Progenitor cell of endocrine pancreas (in vitro differentiated cells): ENCODE measurements at regions not wholly inside any gene's neighbourhood (a gene's known extent, or its start where the extent isn't known, plus 50 kb on each side); places are given as distances from the start of the nearest gene placed in this dataset.
"Not testable (repeated sequence)": the region's sequence is repeated elsewhere in the genome, so short reads cannot be mapped to it uniquely, and the experiment has no call there.

Experiments used
- DNase-seq: peaks from one replicate; pipeline ENCODE4 v3.0.0; 2021; ENCODE audit warnings: low spot score; ENCODE audit not compliant: unreplicated experiment
- H3K27ac Mint-ChIP-seq: 2 replicates; pipeline ENCODE4 v1.8.0; 2021; ENCODE audit warnings: mild to moderate bottlenecking, moderate library complexity, mixed read lengths
- H3K27me3 Mint-ChIP-seq: 2 replicates; pipeline ENCODE4 v1.8.0; 2021; ENCODE audit warnings: mixed read lengths
- H3K36me3 Mint-ChIP-seq: 2 replicates; pipeline ENCODE4 v1.8.0; 2022; ENCODE audit warnings: mixed read lengths; ENCODE audit not compliant: insufficient read depth
- H3K4me1 Mint-ChIP-seq: 2 replicates; pipeline ENCODE4 v1.8.0; 2021; ENCODE audit warnings: low read depth, mixed read lengths
- H3K4me3 Mint-ChIP-seq: 2 replicates; pipeline ENCODE4 v1.8.0; 2021; ENCODE audit warnings: low read depth, mild to moderate bottlenecking, moderate library complexity, mixed read lengths
- H3K9me3 Mint-ChIP-seq: 2 replicates; pipeline ENCODE4 v1.8.0; 2021; ENCODE audit warnings: low read depth, mixed read lengths
- CTCF ChIP-seq: fragments of 200-600 bp; sonication (generic); IDR thresholded peaks from one replicate; pipeline ENCODE4 v1.5.0; 2021; ENCODE audit warnings: antibody characterized with exemption, mild to moderate bottlenecking; ENCODE audit not compliant: unreplicated experiment

- Mint-ChIP-seq H3K4me3 (no peak overlapping the region), H3K27me3 (no peaks in the 10 kb centered on the region), H3K4me1 (peaks cover 11% of the 10 kb centered on the region), H3K9me3 (no peaks in the 10 kb centered on the region), H3K27ac (no peak overlapping the region), H3K36me3 (no peaks in the 10 kb centered on the region)
- DNase-seq = no peak
- TF ChIP-seq CTCF = no peak
Measured at GRCh38 chr14:84465880-84466279, 1064.1 kb upstream of the FLRT2 start.

GRCh38 chr14:84468153-84468552, 1061.8 kb upstream of the FLRT2 start:
- Mint-ChIP-seq H3K4me3 (no peak overlapping the region), H3K27me3 (no peaks in the 10 kb centered on the region), H3K9me3 (no peaks in the 10 kb centered on the region), H3K4me1 (peaks cover 11% of the 10 kb centered on the region), H3K27ac (no peak overlapping the region), H3K36me3 (no peaks in the 10 kb centered on the region)
- TF ChIP-seq CTCF = no peak
- no peak for DNase-seq

- no peaks in the 10 kb centered on the region for H3K27me3 Mint-ChIP-seq
- TF ChIP-seq CTCF = no peak
- H3K9me3 Mint-ChIP-seq = no peaks in the 10 kb centered on the region
- H3K4me3 Mint-ChIP-seq = no peak overlapping the region
- no peaks in the 10 kb centered on the region for H3K4me1 Mint-ChIP-seq
- H3K36me3 Mint-ChIP-seq = no peaks in the 10 kb centered on the region
- DNase-seq = no peak
- no peak overlapping the region for H3K27ac Mint-ChIP-seq
Measured at GRCh38 chr14:84477996-84478395, 1051.9 kb upstream of the FLRT2 start.

GRCh38 chr14:84482256-84483071, 1047.5 kb upstream of the FLRT2 start:
- no peak for TF ChIP-seq CTCF
- no peak overlapping the region for H3K27ac Mint-ChIP-seq
- no peak for DNase-seq
- H3K36me3 Mint-ChIP-seq = no peaks in the 10 kb centered on the region
- no peaks in the 10 kb centered on the region for H3K9me3 Mint-ChIP-seq
- H3K4me3 Mint-ChIP-seq = no peak overlapping the region
- H3K27me3 Mint-ChIP-seq = no peaks in the 10 kb centered on the region
- peaks cover 2% of the 10 kb centered on the region for H3K4me1 Mint-ChIP-seq

- Mint-ChIP-seq H3K4me3 (no peak overlapping the region), H3K27ac (no peak overlapping the region), H3K27me3 (peaks cover 2% of the 10 kb centered on the region), H3K36me3 (no peaks in the 10 kb centered on the region), H3K4me1 (peaks cover 4% of the 10 kb centered on the region), H3K9me3 (no peaks in the 10 kb centered on the region)
- DNase-seq = no peak
- no peak for TF ChIP-seq CTCF
Measured at GRCh38 chr14:84483072-84483420, 1046.9 kb upstream of the FLRT2 start.

- H3K36me3 Mint-ChIP-seq = not testable (repeated sequence)
Measured at GRCh38 chr14:84484243-84484642, 1045.7 kb upstream of the FLRT2 start.

More at GRCh38 chr14:84484243-84484642, 1045.7 kb upstream of the FLRT2 start:
- H3K9me3 Mint-ChIP-seq, DNase-seq, H3K27me3 Mint-ChIP-seq, H3K4me3 Mint-ChIP-seq, H3K4me1 Mint-ChIP-seq, H3K27ac Mint-ChIP-seq: not testable (repeated sequence)
